ENCODE measurements at regions not wholly inside any gene's neighbourhood (a gene's known extent, or its start where the extent isn't known, plus 50 kb on each side); places are given as distances from the start of the nearest gene placed in this dataset.

DNA sequence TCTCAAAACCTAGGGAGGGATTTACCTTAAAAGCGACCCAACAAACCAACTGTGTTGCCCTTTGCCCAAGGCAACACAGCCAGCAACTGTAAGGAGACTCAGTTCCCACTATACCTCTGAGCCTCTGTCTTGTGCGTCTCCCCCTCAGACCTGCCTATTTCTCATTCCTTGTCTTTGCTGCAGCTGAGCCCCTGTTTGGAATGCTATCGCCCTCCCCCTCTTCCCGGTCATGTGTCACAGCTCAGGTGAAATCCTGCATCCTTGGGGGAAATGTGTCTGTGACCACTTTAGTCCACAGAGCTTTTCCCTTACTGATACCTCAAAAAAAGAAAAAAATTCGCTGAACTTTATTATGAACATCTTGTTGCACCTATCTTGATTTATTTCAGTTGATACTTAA, 52.0 kb upstream of the LRIG1 start:
- Histone ChIP-seq H3K27ac (ENCODE audit: low read depth, low read length) (no peak overlapping the region), H3F3A (ENCODE audit: insufficient read depth) (no peaks in the 10 kb centered on the region), H3K79me2 (ENCODE audit: insufficient read depth, low read length) (no peaks in the 10 kb centered on the region), H3K9me3 (ENCODE audit: insufficient read depth, low read length) (no peaks in the 10 kb centered on the region), H3K27me3 (ENCODE audit: low read length) (no peaks in the 10 kb centered on the region), H3K4me3 (ENCODE audit: insufficient read depth, low read length, poor library complexity, severe bottlenecking) (no peak overlapping the region), H4K20me1 (ENCODE audit: low read depth, low read length) (no peaks in the 10 kb centered on the region), H3K9ac (ENCODE audit: low read length) (no peak overlapping the region), H2AFZ (ENCODE audit: low read depth, low read length, severe bottlenecking) (no peak overlapping the region), H3K9me2 (replicated peaks; ENCODE audit: insufficient read depth, low read length) (no peaks in the 10 kb centered on the region), H3K4me2 (ENCODE audit: low read depth, low read length, poor library complexity, severe bottlenecking) (no peak overlapping the region), H3K36me3 (ENCODE audit: low read length) (no peaks in the 10 kb centered on the region)
- TF ChIP-seq EZH2phosphoT487 (conservative IDR thresholded peaks at IDR 0.05; ENCODE audit: low read length) (no peak), CTCF (IDR thresholded peaks at IDR 0.05; ENCODE audit: insufficient read depth, low read length, poor library complexity, severe bottlenecking) (no peak)

DNA sequence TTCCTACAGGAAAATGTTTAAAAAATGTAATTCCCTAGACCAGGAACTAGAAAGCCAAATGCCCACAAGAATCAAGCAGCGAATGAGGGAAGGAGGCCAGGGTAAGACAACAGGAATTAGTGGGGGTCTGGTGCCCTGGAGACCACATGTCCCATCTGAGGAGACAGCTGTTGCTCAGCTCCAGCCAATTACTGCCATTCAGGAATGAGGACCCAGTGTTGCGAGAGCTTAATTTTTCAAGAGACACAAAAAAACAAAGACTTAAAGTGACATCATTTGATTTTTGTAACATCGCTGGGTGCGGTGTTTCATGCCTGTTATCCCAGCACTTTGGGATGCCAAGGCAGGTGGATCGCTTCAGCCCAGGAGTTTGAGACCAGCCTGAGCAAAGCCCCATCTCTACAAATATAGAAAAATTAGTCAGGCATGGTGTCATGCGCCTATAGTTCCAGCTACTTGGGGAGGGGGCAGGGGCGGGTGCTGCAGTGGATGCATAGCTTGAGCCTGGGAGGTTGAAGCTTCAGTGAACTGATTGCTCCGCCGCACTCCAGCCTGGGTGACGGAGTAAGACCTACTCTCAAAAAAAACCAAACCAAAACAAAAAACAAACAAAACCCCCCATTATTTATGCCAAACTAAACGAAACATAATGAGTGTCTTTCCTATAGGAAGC, 52.8 kb upstream of the LRIG1 start:
- Histone ChIP-seq H3K27ac (ENCODE audit: low read depth, low read length) (no peak overlapping the region), H3K36me3 (ENCODE audit: low read length) (no peaks in the 10 kb centered on the region), H3K4me3 (ENCODE audit: insufficient read depth, low read length, poor library complexity, severe bottlenecking) (no peak overlapping the region), H3K79me2 (ENCODE audit: insufficient read depth, low read length) (no peaks in the 10 kb centered on the region), H3K9me2 (replicated peaks; ENCODE audit: insufficient read depth, low read length) (no peaks in the 10 kb centered on the region), H4K20me1 (ENCODE audit: low read depth, low read length) (no peaks in the 10 kb centered on the region), H3F3A (ENCODE audit: insufficient read depth) (no peaks in the 10 kb centered on the region), H3K27me3 (ENCODE audit: low read length) (no peaks in the 10 kb centered on the region), H3K4me2 (ENCODE audit: low read depth, low read length, poor library complexity, severe bottlenecking) (no peak overlapping the region), H3K9ac (ENCODE audit: low read length) (no peak overlapping the region), H3K9me3 (ENCODE audit: insufficient read depth, low read length) (no peaks in the 10 kb centered on the region), H2AFZ (ENCODE audit: low read depth, low read length, severe bottlenecking) (no peak overlapping the region)
- TF ChIP-seq EZH2phosphoT487 (conservative IDR thresholded peaks at IDR 0.05; ENCODE audit: low read length) (no peak), CTCF (IDR thresholded peaks at IDR 0.05; ENCODE audit: insufficient read depth, low read length, poor library complexity, severe bottlenecking) (no peak)

- Histone ChIP-seq H3K4me2 (ENCODE audit: low read depth, low read length, poor library complexity, severe bottlenecking) (no peak overlapping the region), H3K79me2 (ENCODE audit: insufficient read depth, low read length) (no peaks in the 10 kb centered on the region), H3K36me3 (ENCODE audit: low read length) (no peaks in the 10 kb centered on the region), H3F3A (ENCODE audit: insufficient read depth) (no peaks in the 10 kb centered on the region), H3K4me3 (ENCODE audit: insufficient read depth, low read length, poor library complexity, severe bottlenecking) (no peak overlapping the region), H3K27me3 (ENCODE audit: low read length) (no peaks in the 10 kb centered on the region), H3K9me2 (replicated peaks; ENCODE audit: insufficient read depth, low read length) (no peaks in the 10 kb centered on the region), H3K9me3 (ENCODE audit: insufficient read depth, low read length) (no peaks in the 10 kb centered on the region), H3K27ac (ENCODE audit: low read depth, low read length) (no peak overlapping the region), H2AFZ (ENCODE audit: low read depth, low read length, severe bottlenecking) (no peak overlapping the region), H4K20me1 (ENCODE audit: low read depth, low read length) (no peaks in the 10 kb centered on the region), H3K9ac (ENCODE audit: low read length) (no peak overlapping the region)
- TF ChIP-seq EZH2phosphoT487 (conservative IDR thresholded peaks at IDR 0.05; ENCODE audit: low read length): no peak
- TF ChIP-seq CTCF (IDR thresholded peaks at IDR 0.05; ENCODE audit: insufficient read depth, low read length, poor library complexity, severe bottlenecking): no peak
These were observed 53.4 kb upstream of the LRIG1 start for GRCh38 chr3:66554178-66554577.

All from SU-DHL-6 (cell line).